ENCODE measurements at regions not wholly inside any gene's neighbourhood (a gene's known extent, or its start where the extent isn't known, plus 50 kb on each side); places are given as distances from the start of the nearest gene placed in this dataset.
"Not testable (repeated sequence)": the region's sequence is repeated elsewhere in the genome, so short reads cannot be mapped to it uniquely, and the experiment has no call there.

- no peak overlapping the region for H3K4me3 ChIP-seq
- no peaks in the 10 kb centered on the region for H3K9me3 ChIP-seq (replicated peaks in 1 of 11)
- no peaks in the 10 kb centered on the region for H4K20me1 ChIP-seq
- TF ChIP-seq Cebpa-rat (IDR thresholded peaks at IDR 0.05), result no peak
- H3K27ac ChIP-seq, result no peak overlapping the region
- peaks cover 0 to 5% (median 0%) of the 10 kb centered on the region in 10 experiments; a peak in 1 of 20 replicates for H3K4me1 ChIP-seq
- no peaks in the 10 kb centered on the region for H3K36me3 ChIP-seq
- no peaks in the 10 kb centered on the region for H3K27me3 ChIP-seq
- H3K4me2 ChIP-seq, result no peak overlapping the region
- H3K9ac ChIP-seq, result no peak overlapping the region
Observed at GRCh38 chr9:103225702-103226646, 230.8 kb downstream of the CYLC2 start.

- no peaks in the 10 kb centered on the region for H3K27me3 ChIP-seq
- TF ChIP-seq Cebpa-rat (IDR thresholded peaks at IDR 0.05), result no peak
- no peaks in the 10 kb centered on the region for H3K36me3 ChIP-seq
- H4K20me1 ChIP-seq, result no peaks in the 10 kb centered on the region
- no peak overlapping the region for H3K4me2 ChIP-seq
- peaks cover 0 to 5% (median 0%) of the 10 kb centered on the region in 10 experiments; a peak in 1 of 20 replicates for H3K4me1 ChIP-seq
- no peak overlapping the region for H3K9ac ChIP-seq
- no peak overlapping the region for H3K27ac ChIP-seq
- H3K4me3 ChIP-seq, result no peak overlapping the region
- H3K9me3 ChIP-seq (replicated peaks in 1 of 11), result no peaks in the 10 kb centered on the region
Observed at GRCh38 chr9:103226647-103227013, 231.5 kb downstream of the CYLC2 start.

- H3K9ac ChIP-seq, H4K20me1 ChIP-seq, H3K4me2 ChIP-seq: not testable (repeated sequence)
Observed at GRCh38 chr9:103237571-103238109, 242.5 kb downstream of the CYLC2 start.

GRCh38 chr9:103242025-103242424, 246.9 kb downstream of the CYLC2 start:
- no peak overlapping the region for H3K9ac ChIP-seq
- H3K4me2 ChIP-seq, result no peak overlapping the region
- H4K20me1 ChIP-seq, result no peaks in the 10 kb centered on the region
- H3K36me3 ChIP-seq, result no peaks in the 10 kb centered on the region
- TF ChIP-seq Cebpa-rat (IDR thresholded peaks at IDR 0.05), result no peak
- no peaks in the 10 kb centered on the region for H3K9me3 ChIP-seq (replicated peaks in 1 of 11)
- no peaks in the 10 kb centered on the region for H3K4me1 ChIP-seq
- H3K27me3 ChIP-seq, result no peaks in the 10 kb centered on the region
- no peak overlapping the region for H3K27ac ChIP-seq
- no peak overlapping the region for H3K4me3 ChIP-seq

More at GRCh38 chr9:103237571-103238109, 242.5 kb downstream of the CYLC2 start:
- H3K27ac ChIP-seq; H3K4me1 ChIP-seq; H3K4me3 ChIP-seq; H3K27me3 ChIP-seq; H3K9me3 ChIP-seq (replicated peaks in 1 of 11); H3K36me3 ChIP-seq: not testable (repeated sequence)

- Histone ChIP-seq H3K9me3 (replicated peaks in 1 of 11) (no peaks in the 10 kb centered on the region), H3K4me2 (no peak overlapping the region), H3K27me3 (no peaks in the 10 kb centered on the region), H3K9ac (no peak overlapping the region), H3K27ac (no peak overlapping the region), H4K20me1 (no peaks in the 10 kb centered on the region), H3K4me3 (no peak overlapping the region), H3K36me3 (no peaks in the 10 kb centered on the region), H3K4me1 (no peaks in the 10 kb centered on the region)
- TF ChIP-seq Cebpa-rat (IDR thresholded peaks at IDR 0.05), result no peak
Observed at GRCh38 chr9:103242486-103242885, 247.4 kb downstream of the CYLC2 start.

- Histone ChIP-seq H3K4me3 (no peak overlapping the region), H3K36me3 (no peaks in the 10 kb centered on the region), H3K4me2 (no peak overlapping the region), H3K9me3 (replicated peaks in 1 of 11) (no peaks in the 10 kb centered on the region), H3K4me1 (no peaks in the 10 kb centered on the region), H4K20me1 (no peaks in the 10 kb centered on the region), H3K27ac (no peak overlapping the region), H3K27me3 (no peaks in the 10 kb centered on the region), H3K9ac (no peak overlapping the region)
- no peak for TF ChIP-seq Cebpa-rat (IDR thresholded peaks at IDR 0.05)
Observed at GRCh38 chr9:103243553-103243952, 248.4 kb downstream of the CYLC2 start.

GRCh38 chr9:103245369-103245768, 250.2 kb downstream of the CYLC2 start:
- Histone ChIP-seq H3K4me2 (no peak overlapping the region), H3K9ac (no peak overlapping the region), H3K27me3 (no peaks in the 10 kb centered on the region), H3K27ac (no peak overlapping the region), H3K9me3 (replicated peaks in 1 of 11) (no peaks in the 10 kb centered on the region), H3K4me1 (no peaks in the 10 kb centered on the region), H4K20me1 (no peaks in the 10 kb centered on the region), H3K36me3 (no peaks in the 10 kb centered on the region), H3K4me3 (no peak overlapping the region)
- TF ChIP-seq Cebpa-rat (IDR thresholded peaks at IDR 0.05), result no peak

GRCh38 chr9:103261951-103262350, 266.8 kb downstream of the CYLC2 start:
- TF ChIP-seq Cebpa-rat (IDR thresholded peaks at IDR 0.05), result no peak

GRCh38 chr9:103266064-103266463, 270.9 kb downstream of the CYLC2 start:
- Histone ChIP-seq H3K27ac (no peak overlapping the region), H3K36me3 (no peaks in the 10 kb centered on the region), H3K9me3 (replicated peaks in 1 of 11) (0 out of 22 replicates have a peak, but pooled peaks cover 0 to 6% (median 0%) of the 10 kb centered on the region in 11 experiments), H3K4me3 (no peak overlapping the region), H3K4me2 (no peak overlapping the region), H4K20me1 (no peaks in the 10 kb centered on the region), H3K4me1 (peaks cover 0 to 1% (median 0%) of the 10 kb centered on the region in 10 experiments; a peak in 1 of 20 replicates), H3K27me3 (no peaks in the 10 kb centered on the region), H3K9ac (no peak overlapping the region)
- no peak for TF ChIP-seq Cebpa-rat (IDR thresholded peaks at IDR 0.05)

More at GRCh38 chr9:103261951-103262350, 266.8 kb downstream of the CYLC2 start:
- Histone ChIP-seq H3K4me2 (no peak overlapping the region), H4K20me1 (no peaks in the 10 kb centered on the region), H3K4me3 (no peak overlapping the region), H3K27ac (no peak overlapping the region), H3K9ac (no peak overlapping the region), H3K9me3 (replicated peaks in 1 of 11) (peaks cover 0 to 2% (median 0%) of the 10 kb centered on the region in 11 experiments; a peak in 1 of 22 replicates), H3K36me3 (no peaks in the 10 kb centered on the region), H3K4me1 (no peaks in the 10 kb centered on the region), H3K27me3 (no peaks in the 10 kb centered on the region)

Measured in BLaER1 treated with 17β-estradiol and CSF1 and Interleukin-3, amounts not matched to agents 10 nM and 100 nM (cell line).